Astrocyte (in vitro differentiated cells and primary cell): ENCODE measurements at regions not wholly inside any gene's neighbourhood (a gene's known extent, or its start where the extent isn't known, plus 50 kb on each side); places are given as distances from the start of the nearest gene placed in this dataset.

ENCODE experiments used
- CTCF ChIP-seq: IDR thresholded peaks from 2 replicates; pipeline ENCODE4 v1.5.1; 2011; ENCODE audit warnings: low read depth, mild to moderate bottlenecking, inconsistent platforms, low read length, moderate library complexity; ENCODE audit not compliant: insufficient read depth
- EZH2 ChIP-seq: IDR thresholded peaks from 2 replicates; pipeline ENCODE4 v1.6.1; 2012; ENCODE audit warnings: mild to moderate bottlenecking, low read length, inconsistent platforms; ENCODE audit not compliant: insufficient read depth

- TF ChIP-seq CTCF, result no peak
- TF ChIP-seq EZH2, result no peak
Observed at GRCh38 chr10:14438057-14438456, 107.3 kb upstream of the FRMD4A start.
